HepG2 (cell line): ENCODE measurements at regions not wholly inside any gene's neighbourhood (a gene's known extent, or its start where the extent isn't known, plus 50 kb on each side); places are given as distances from the start of the nearest gene placed in this dataset.

ENCODE experiments used
- ATAC-seq: fragments of 200-7000 bp; cut with Tn5 transposase; 3 replicates; pipeline ENCODE4 v1.9.1; 2020; ENCODE audit warnings: mild to moderate bottlenecking, moderate library complexity
- BruUV-seq: library from RNA; stranded (reverse); fragments of 400-500 nt; replicated peaks from 2 replicates; lab custom pipeline; 2021; lab: Mats Ljungman, UMichigan
- CTCF ChIA-PET: fragments of 300-600 bp; formaldehyde crosslinking; extraction: SDS; loops from one replicate; lab custom pipeline; 2021; ENCODE audit warnings: low total read pairs, inconsistent platforms, low intra/inter-chr PET ratio; lab: Yijun Ruan, JAX
- POLR2A ChIA-PET: fragments of 350-600 bp; sonication (Branson Sonifier 250); formaldehyde crosslinking; loops from one replicate; lab custom pipeline; 2020; ENCODE audit warnings: antibody characterized with exemption, inconsistent platforms; lab: Yijun Ruan, JAX
- DNase-seq: peaks from one replicate; pipeline ENCODE4 v3.0.0-alpha.2; 2015; ENCODE audit warnings: low spot score
- FAIRE-seq: peaks from 3 replicates; lab custom pipeline; 2011; peaks lifted over from hg19 to GRCh38; lab: Jason Lieb, UNC
- H2AFZ ChIP-seq: one replicate; pipeline ENCODE4 v1.6.1; 2011; ENCODE audit warnings: low read length, inconsistent platforms
- H3K27ac ChIP-seq: fragments of 300-600 bp; 3 replicates; pipeline ENCODE4 v1.8.0; 2011; ENCODE audit warnings: mixed run types, mild to moderate bottlenecking, mixed read lengths, low read length, inconsistent platforms; ENCODE audit not compliant: insufficient read depth; ENCODE audit errors: extremely low read length
- H3K27me3 ChIP-seq, 2 experiments: fragments of 200-600 bp in 1 of 2; 2 replicates in 1 of 2; 3 replicates in 1 of 2; pipeline versions ENCODE4 v1.6.0 to v1.8.0; 2011; ENCODE audit warnings: low read length in 2 of 2, mild to moderate bottlenecking in 2 of 2, moderate library complexity in 2 of 2, inconsistent platforms in 1 of 2; ENCODE audit not compliant: insufficient read depth in 2 of 2, control insufficient read depth in 1 of 2
- H3K36me3 ChIP-seq, 2 experiments: fragments of 200-600 bp in 1 of 2; replicated peaks in 1 of 2; 2 replicates in 1 of 2; 3 replicates in 1 of 2; pipeline versions ENCODE4 v1.5.1 to v1.8.0; 2011; ENCODE audit warnings: low read length in 2 of 2, inconsistent platforms in 1 of 2; ENCODE audit not compliant: insufficient read depth in 2 of 2, control insufficient read depth in 1 of 2
- H3K4me1 ChIP-seq: 2 replicates; pipeline ENCODE4 v1.5.1; 2012; ENCODE audit warnings: low read length, inconsistent platforms; ENCODE audit not compliant: insufficient read depth
- H3K4me2 ChIP-seq: 2 replicates; pipeline ENCODE4 v1.6.0; 2011; ENCODE audit warnings: low read depth, low read length, inconsistent platforms
- H3K4me3 ChIP-seq, 3 experiments: fragments of 200-600 bp in 1 of 3; sonication (generic), shearing (Covaris generic) in 1 of 3; replicated peaks in 1 of 3; 2 replicates each; pipeline ENCODE4 v1.5.1; 2011 to 2016; ENCODE audit warnings: low read length in 3 of 3, inconsistent platforms in 2 of 3, low read depth in 2 of 3, mild to moderate bottlenecking in 2 of 3, control low read depth in 1 of 3, mixed read lengths in 1 of 3; ENCODE audit not compliant: insufficient read depth in 1 of 3
- H3K79me2 ChIP-seq: one replicate; pipeline ENCODE4 v1.6.1; 2011; ENCODE audit warnings: low read length, inconsistent platforms; ENCODE audit not compliant: insufficient read depth
- H3K9ac ChIP-seq: 2 replicates; pipeline ENCODE4 v1.6.0; 2011; ENCODE audit warnings: mild to moderate bottlenecking, low read depth, low read length, inconsistent platforms; ENCODE audit not compliant: insufficient read depth
- H3K9me3 ChIP-seq: 2 replicates; pipeline ENCODE4 v1.5.1; 2012; ENCODE audit warnings: mild to moderate bottlenecking, low read length
- H4K20me1 ChIP-seq: 2 replicates; pipeline ENCODE4 v1.6.0; 2011; ENCODE audit warnings: inconsistent platforms, mild to moderate bottlenecking, low read length, moderate library complexity; ENCODE audit not compliant: insufficient read depth
- ARNTL ChIP-seq: sonication (generic); formaldehyde crosslinking; IDR thresholded peaks from 2 replicates; pipeline ENCODE4 v1.4.0; 2020; ENCODE audit warnings: mild to moderate bottlenecking, missing genetic modification reagents
- FOXM1 ChIP-seq: sonication (generic); formaldehyde crosslinking; IDR thresholded peaks from 2 replicates; pipeline ENCODE4 v1.5.0; 2020; ENCODE audit warnings: missing genetic modification reagents
- GRHL1 ChIP-seq: sonication (generic); formaldehyde crosslinking; conservative IDR thresholded peaks from 2 replicates; pipeline ENCODE4 v1.8.0; 2022; ENCODE audit warnings: missing genetic modification reagents
- HOXA3 ChIP-seq: sonication (generic); formaldehyde crosslinking; IDR thresholded peaks from 2 replicates; pipeline ENCODE4 v1.5.0; 2020; ENCODE audit warnings: missing genetic modification reagents
- HOXD1 ChIP-seq: sonication (generic); formaldehyde crosslinking; IDR thresholded peaks from 2 replicates; pipeline ENCODE4 v1.5.0; 2020; ENCODE audit warnings: missing genetic modification reagents
- MYNN ChIP-seq: sonication (generic); formaldehyde crosslinking; IDR thresholded peaks from 2 replicates; pipeline ENCODE4 v1.4.0; 2020; ENCODE audit warnings: mild to moderate bottlenecking, low read depth, missing genetic modification reagents
- RNF2 ChIP-seq: fragments of 450-650 bp; conservative IDR thresholded peaks from 2 replicates; pipeline ENCODE4 v1.6.1; 2016; ENCODE audit warnings: low read depth
- SAP130 ChIP-seq: IDR thresholded peaks from 2 replicates; pipeline ENCODE4 v1.6.1; 2016; ENCODE audit warnings: low read depth
- SMARCE1 ChIP-seq: fragments of 450-650 bp; IDR thresholded peaks from 2 replicates; pipeline ENCODE4 v1.6.1; 2017; ENCODE audit warnings: borderline replicate concordance
- SP4 ChIP-seq: sonication (generic); formaldehyde crosslinking; IDR thresholded peaks from 2 replicates; pipeline ENCODE4 v1.8.1; 2023; ENCODE audit warnings: mild to moderate bottlenecking, missing genetic modification reagents
- TBL1XR1 ChIP-seq: fragments of 150-350 bp; IDR thresholded peaks from 2 replicates; pipeline ENCODE4 v1.6.1; 2014; ENCODE audit warnings: borderline replicate concordance, low read length; ENCODE audit not compliant: partially characterized antibody
- TP53 ChIP-seq: sonication (generic); formaldehyde crosslinking; conservative IDR thresholded peaks from 2 replicates; pipeline ENCODE4 v1.4.0; 2020; ENCODE audit warnings: missing genetic modification reagents
- ZFP36L2 ChIP-seq: sonication (generic); formaldehyde crosslinking; IDR thresholded peaks from 2 replicates; pipeline ENCODE4 v1.4.0; 2020; ENCODE audit warnings: missing genetic modification reagents
- ZHX1 ChIP-seq: sonication (generic); formaldehyde crosslinking; IDR thresholded peaks from 2 replicates; pipeline ENCODE4 v1.8.1; 2022; ENCODE audit warnings: low read depth, mild to moderate bottlenecking, missing genetic modification reagents
- ZNF205 ChIP-seq: IDR thresholded peaks from 2 replicates; pipeline ENCODE4 v1.6.1; 2018; ENCODE audit warnings: missing biosample characterization, missing genetic modification reagents
- ZNF543 ChIP-seq: sonication (generic); formaldehyde crosslinking; IDR thresholded peaks from 2 replicates; pipeline ENCODE4 v1.4.0; 2020; ENCODE audit warnings: mild to moderate bottlenecking, missing genetic modification reagents
- ZNF558 ChIP-seq: sonication (generic); formaldehyde crosslinking; IDR thresholded peaks from 2 replicates; pipeline ENCODE4 v1.9.0; 2022; ENCODE audit warnings: mild to moderate bottlenecking, missing genetic modification reagents, borderline replicate concordance
- ZNF597 ChIP-seq: sonication (generic); formaldehyde crosslinking; IDR thresholded peaks from 2 replicates; pipeline ENCODE4 v1.5.0; 2020; ENCODE audit warnings: missing genetic modification reagents
- ZNF614 ChIP-seq: IDR thresholded peaks from 2 replicates; pipeline ENCODE4 v1.6.1; 2018; ENCODE audit warnings: missing biosample characterization, missing genetic modification reagents, inconsistent platforms, borderline replicate concordance
- ZNF839 ChIP-seq: sonication (generic); formaldehyde crosslinking; IDR thresholded peaks from 2 replicates; pipeline ENCODE4 v1.4.0; 2020; ENCODE audit warnings: missing genetic modification reagents, mild to moderate bottlenecking, borderline replicate concordance
- WGBS: methylation state at CpG from one replicate; pipeline ENCODE4 v1.1.6; 2017; ENCODE audit warnings: low lambda C conversion rate; 5-methylcytosine and 5-hydroxymethylcytosine counted together
- in situ Hi-C: cut with HindIII; loops from 2 replicates; pipeline ENCODE4 v1.10.0; 2017; ENCODE audit warnings: low pct_unique_long_range_greater_than_20kb; ENCODE audit not compliant: extremely low pct_ligation_motif_present
- intact Hi-C: fragments of 100-400 bp; cut with micrococcal nuclease; formaldehyde crosslinking; loops from one replicate; pipeline ENCODE4 v1.10.0; 2022; ENCODE audit not compliant: unreplicated experiment

- Histone ChIP-seq H3K4me1 (peaks cover 84% of the 10 kb centered on the region), H3K4me3 (peak overlapping the region; percentile 2 to 52 (median 17); a peak in 4 of 6 replicates), H3K9ac (peak overlapping the region; percentile 65), H3K36me3 (peaks cover 0 to 3% of the 10 kb centered on the region in 2 experiments; a peak in 1 of 5 replicates), H2AFZ (no peak overlapping the region), H3K4me2 (peak overlapping the region; percentile 66), H3K27ac (peak overlapping the region; percentile 93), H3K79me2 (peaks cover 60% of the 10 kb centered on the region), H3K27me3 (no peaks in the 10 kb centered on the region), H4K20me1 (no peaks in the 10 kb centered on the region), H3K9me3 (no peaks in the 10 kb centered on the region)
- FAIRE-seq (peak; percentile 49), DNase-seq (peak; percentile 91), ATAC-seq (peak; percentile 86)
- POLR2A ChIA-PET, result interaction anchor here (0.7 to 1.9 kb wide), 4 partner anchors 10 to 75 kb away, joined by 3 to 18 read pairs (median 4); no protein-coding TSS in a partner anchor
- intact Hi-C loops (loop anchor here (1.0 kb wide), 2 partner anchors 17 to 33 kb away; no protein-coding TSS in a partner anchor), in situ Hi-C loops (no loop called here)
- no TSS peak for BruUV-seq
- CTCF ChIA-PET, result no interaction called here
- WGBS, result 9% methylated on average over 12 of the region's 26 CpGs
- no peak for TF ChIP-seq ZNF597 (CRISPR knock-in tag)
- no peak for TF ChIP-seq TP53
- no peak for TF ChIP-seq ZNF543 (CRISPR knock-in tag)
- TF ChIP-seq ZFP36L2 (CRISPR knock-in tag), result no peak
- TF ChIP-seq GRHL1, result no peak
- peak; percentile 49; the same call in 1 of the 2 replicates for TF ChIP-seq ARNTL (CRISPR knock-in tag)
- TF ChIP-seq ZNF205 (CRISPR knock-in tag), result 0 out of 2 replicates have a peak, but pooled peaks have one; percentile 37
- no peak for TF ChIP-seq HOXD1
- peak; percentile 53; the same call in 1 of the 2 replicates for TF ChIP-seq ZNF614
- TF ChIP-seq MYNN (CRISPR knock-in tag), result no peak
- TF ChIP-seq TBL1XR1, result no peak
- peak; percentile 55; the same call in 1 of the 2 replicates for TF ChIP-seq ZNF558 (CRISPR knock-in tag)
- TF ChIP-seq SP4 (CRISPR knock-in tag), result peak; percentile 67
- no peak for TF ChIP-seq ZNF839 (CRISPR knock-in tag)
- no peak for TF ChIP-seq SMARCE1
- TF ChIP-seq ZHX1 (CRISPR knock-in tag), result peak; percentile 31; the same call in 1 of the 2 replicates
- peak; percentile 86 for TF ChIP-seq SAP130
- peak; percentile 72; the same call in 1 of the 2 replicates for TF ChIP-seq RNF2
- no peak for TF ChIP-seq FOXM1
- TF ChIP-seq HOXA3 (CRISPR knock-in tag), result peak; percentile 77
Measured at GRCh38 chr3:13263770-13264467, 156.2 kb downstream of the NUP210 start.
